IMR-90 (cell line): ENCODE measurements at regions not wholly inside any gene's neighbourhood (a gene's known extent, or its start where the extent isn't known, plus 50 kb on each side); places are given as distances from the start of the nearest gene placed in this dataset.

Experiments used
- ATAC-seq: fragments of 200-7000 bp; cut with Tn5 transposase; 2 replicates; pipeline ENCODE4 v1.9.1; 2020; ENCODE audit warnings: low read depth, mild to moderate bottlenecking, moderate library complexity
- BruUV-seq: library from RNA; stranded (reverse); fragments of 400-500 nt; replicated peaks from 2 replicates; lab custom pipeline; 2021; lab: Mats Ljungman, UMichigan
- CTCF ChIA-PET: fragments of 300-600 bp; formaldehyde crosslinking; extraction: SDS; loops from one replicate; lab custom pipeline; 2021; ENCODE audit warnings: antibody characterized with exemption; lab: Yijun Ruan, JAX
- POLR2A ChIA-PET: fragments of 300-600 bp; sonication (Branson Sonifier 250); formaldehyde crosslinking; loops from one replicate; lab custom pipeline; 2022; ENCODE audit warnings: antibody characterized with exemption; ENCODE audit not compliant: unreplicated experiment; lab: Charles Lee
- DNase-seq: peaks from one replicate; pipeline ENCODE4 v3.0.0; 2013
- H2AFZ ChIP-seq: replicated peaks from 2 replicates; pipeline ENCODE3; 2013; ENCODE audit warnings: low read length, mild to moderate bottlenecking; ENCODE audit not compliant: poor library complexity
- H2AK5ac ChIP-seq: 2 replicates; pipeline ENCODE4 v1.6.1; 2013; ENCODE audit warnings: low read depth, low read length, inconsistent platforms
- H2AK9ac ChIP-seq: replicated peaks from 2 replicates; pipeline ENCODE3; 2013; ENCODE audit warnings: mild to moderate bottlenecking, low read depth, low read length, moderate library complexity; ENCODE audit not compliant: poor library complexity
- H2BK120ac ChIP-seq: 2 replicates; pipeline ENCODE4 v1.6.1; 2013; ENCODE audit warnings: low read depth, low read length, inconsistent platforms
- H2BK15ac ChIP-seq: 3 replicates; pipeline ENCODE4 v1.6.1; 2013; ENCODE audit warnings: low read depth, low read length, inconsistent platforms
- H2BK20ac ChIP-seq: 2 replicates; pipeline ENCODE4 v1.6.1; 2013; ENCODE audit warnings: low read depth, mild to moderate bottlenecking, inconsistent platforms, low read length, moderate library complexity
- H2BK5ac ChIP-seq: 2 replicates; pipeline ENCODE4 v1.6.1; 2013; ENCODE audit warnings: mild to moderate bottlenecking, low read depth, low read length, inconsistent platforms; ENCODE audit not compliant: poor library complexity, severe bottlenecking
- H3K14ac ChIP-seq: replicated peaks from 2 replicates; pipeline ENCODE4 v1.6.1; 2013; ENCODE audit warnings: low read depth, low read length, inconsistent platforms
- H3K18ac ChIP-seq: 2 replicates; pipeline ENCODE4 v1.6.1; 2013; ENCODE audit warnings: low read depth, low read length, control low read depth
- H3K23ac ChIP-seq: 2 replicates; pipeline ENCODE4 v1.6.1; 2013; ENCODE audit warnings: low read depth, low read length, inconsistent platforms
- H3K27ac ChIP-seq: 2 replicates; pipeline ENCODE4 v1.5.1; 2013; ENCODE audit warnings: mild to moderate bottlenecking, control low read depth, low read length; ENCODE audit not compliant: insufficient read depth
- H3K27me3 ChIP-seq: 2 replicates; pipeline ENCODE4 v1.6.1; 2013; ENCODE audit warnings: low read length; ENCODE audit not compliant: control insufficient read depth, insufficient read depth
- H3K36me3 ChIP-seq: 2 replicates; pipeline ENCODE4 v1.6.1; 2013; ENCODE audit warnings: low read length, mixed read lengths; ENCODE audit not compliant: control insufficient read depth, insufficient read depth
- H3K4ac ChIP-seq: 2 replicates; pipeline ENCODE4 v1.6.1; 2013; ENCODE audit warnings: low read depth, low read length, inconsistent platforms
- H3K4me1 ChIP-seq: 2 replicates; pipeline ENCODE4 v1.6.1; 2013; ENCODE audit warnings: low read length, mixed read lengths; ENCODE audit not compliant: control insufficient read depth, insufficient read depth
- H3K4me2 ChIP-seq: 2 replicates; pipeline ENCODE4 v1.6.1; 2013; ENCODE audit warnings: low read depth, mild to moderate bottlenecking, control low read depth, low read length, moderate library complexity
- H3K4me3 ChIP-seq: 2 replicates; pipeline ENCODE4 v1.5.1; 2013; ENCODE audit warnings: low read depth, mild to moderate bottlenecking, control low read depth, low read length, moderate library complexity; ENCODE audit not compliant: insufficient read depth
- H3K56ac ChIP-seq: 2 replicates; pipeline ENCODE4 v1.6.1; 2013; ENCODE audit warnings: low read length, inconsistent platforms; ENCODE audit not compliant: insufficient read depth; ENCODE audit errors: extremely low read depth
- H3K79me1 ChIP-seq, 2 experiments: 2 replicates each; pipeline ENCODE4 v1.6.1; 2013; ENCODE audit warnings: low read length in 2 of 2, inconsistent platforms in 1 of 2, low read depth in 1 of 2
- H3K9ac ChIP-seq: 2 replicates; pipeline ENCODE4 v1.6.1; 2013; ENCODE audit warnings: low read depth, low read length, control low read depth
- H3K9me1 ChIP-seq: 2 replicates; pipeline ENCODE4 v1.6.1; 2013; ENCODE audit warnings: low read length, inconsistent platforms; ENCODE audit not compliant: insufficient read depth
- H3K9me3 ChIP-seq: 2 replicates; pipeline ENCODE4 v1.6.1; 2013; ENCODE audit warnings: low read length; ENCODE audit not compliant: control insufficient read depth, insufficient read depth
- H4K20me1 ChIP-seq: 2 replicates; pipeline ENCODE4 v1.6.1; 2013; ENCODE audit warnings: low read length, inconsistent platforms; ENCODE audit not compliant: insufficient read depth
- H4K5ac ChIP-seq: 2 replicates; pipeline ENCODE4 v1.6.1; 2013; ENCODE audit warnings: mild to moderate bottlenecking, low read depth, low read length, control low read depth
- H4K8ac ChIP-seq, 2 experiments: 2 replicates each; pipeline ENCODE4 v1.6.1; 2013; ENCODE audit warnings: low read depth in 2 of 2, low read length in 2 of 2, control low read depth in 1 of 2, inconsistent platforms in 1 of 2
- H4K91ac ChIP-seq: 2 replicates; pipeline ENCODE4 v1.6.1; 2013; ENCODE audit warnings: low read depth, low read length, inconsistent platforms; ENCODE audit not compliant: insufficient read depth
- BHLHE40 ChIP-seq: fragments of 150-350 bp; IDR thresholded peaks from 2 replicates; pipeline ENCODE4 v1.6.1; 2016; ENCODE audit warnings: mild to moderate bottlenecking, low read depth, low read length
- ELK1 ChIP-seq: fragments of 150-350 bp; IDR thresholded peaks from 2 replicates; pipeline ENCODE4 v1.6.1; 2016; ENCODE audit warnings: low read depth, mild to moderate bottlenecking, low read length, moderate library complexity, borderline replicate concordance
- RAD21 ChIP-seq: IDR thresholded peaks from 2 replicates; pipeline ENCODE4 v1.6.1; 2012; ENCODE audit warnings: low read length, improper control_type of control experiment
- RCOR1 ChIP-seq: IDR thresholded peaks from 2 replicates; pipeline ENCODE4 v1.6.1; 2012; ENCODE audit warnings: mild to moderate bottlenecking, low read length, improper control_type of control experiment; ENCODE audit not compliant: insufficient replicate concordance
- WGBS, 2 experiments: methylation state at CpG; one replicate each; pipeline versions ENCODE4 v1.1.5 to v1.1.7; 2013; ENCODE audit warnings: missing lambda C conversion rate in 2 of 2; ENCODE audit not compliant: insufficient read length in 1 of 2; ENCODE audit errors: extremely low coverage in 2 of 2; 5-methylcytosine and 5-hydroxymethylcytosine counted together
- dilution Hi-C: fragments of 300-500 bp; cut with HindIII; formaldehyde crosslinking; loops from one replicate; pipeline ENCODE4 v1.14.3; 2018; ENCODE audit warnings: low sequenced_read_pairs; ENCODE audit not compliant: unreplicated experiment
- in situ Hi-C: fragments of 300-500 bp; cut with MboI; formaldehyde crosslinking; loops from 3 replicates; pipeline ENCODE4 v1.14.3; 2019; ENCODE audit warnings: low sequenced_read_pairs, inconsistent platforms, mixed read lengths
- intact Hi-C: fragments of 100-400 bp; cut with micrococcal nuclease; formaldehyde crosslinking; loops from 2 replicates; pipeline ENCODE4 v1.10.0; 2022

DNA sequence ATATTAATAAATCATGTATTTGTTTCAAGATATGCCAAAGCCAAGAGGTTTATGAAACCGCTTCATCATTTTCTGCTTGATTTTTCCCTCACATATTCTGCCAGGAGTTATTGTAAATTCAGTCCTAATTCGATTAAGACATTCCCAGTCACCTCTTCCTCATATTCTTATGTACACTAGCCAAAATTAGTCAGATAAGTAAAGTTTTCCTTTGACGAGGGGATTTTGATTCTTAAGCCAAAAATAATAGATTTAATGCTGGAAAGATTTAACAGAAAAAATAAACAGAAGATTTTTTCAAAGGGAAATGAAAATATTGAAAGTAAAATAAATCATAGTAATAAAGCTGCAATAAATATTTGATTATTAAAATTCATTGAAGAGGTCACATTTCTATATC, 51.0 kb upstream of the VEGFC start:
- Histone ChIP-seq H4K5ac (no peak overlapping the region), H3K4ac (peak overlapping the region; percentile 49; the same call in 1 of the 2 replicates), H3K4me3 (no peak overlapping the region), H3K14ac (no peak overlapping the region), H3K9me1 (no peaks in the 10 kb centered on the region), H2BK5ac (peak overlapping the region; percentile 40), H3K9ac (no peak overlapping the region), H3K56ac (no peak overlapping the region), H2AK9ac (no peak overlapping the region), H3K9me3 (no peaks in the 10 kb centered on the region), H3K36me3 (no peaks in the 10 kb centered on the region), H3K4me2 (no peak overlapping the region), H3K27me3 (no peaks in the 10 kb centered on the region), H2BK120ac (peak overlapping the region; percentile 44; the same call in 1 of the 2 replicates), H2AK5ac (no peak overlapping the region), H3K23ac (no peak overlapping the region), H3K27ac (no peak overlapping the region), H3K4me1 (peaks cover 9% of the 10 kb centered on the region), H4K91ac (no peak overlapping the region), H4K20me1 (no peaks in the 10 kb centered on the region), H2AFZ (no peak overlapping the region), H3K18ac (peak overlapping the region; percentile 23; the same call in 1 of the 2 replicates), H2BK15ac (no peak overlapping the region; the same call in 2 of the 3 replicates), H3K79me1 (peaks cover 0 to 6% of the 10 kb centered on the region in 2 experiments; a peak in 2 of 4 replicates), H2BK20ac (no peak overlapping the region), H4K8ac (no peak overlapping the region)
- TF ChIP-seq RAD21 = no peak
- no peak for TF ChIP-seq ELK1
- TF ChIP-seq BHLHE40 = no peak
- TF ChIP-seq RCOR1 = no peak
- POLR2A ChIA-PET = no interaction called here
- no peak for ATAC-seq
- in situ Hi-C loops = no loop called here
- no CpG with 5 or more reads among the region's 3 CpGs for WGBS, 2 experiments
- BruUV-seq = no TSS peak
- no peak for DNase-seq
- intact Hi-C loops = no loop called here
- CTCF ChIA-PET = interaction anchor here (0.6 kb wide), 1 partner anchor 127 kb away, joined by 5 read pairs; no protein-coding TSS in a partner anchor
- dilution Hi-C loops = no loop called here
